GDM1 (cell line): ENCODE measurements at regions not wholly inside any gene's neighbourhood (a gene's known extent, or its start where the extent isn't known, plus 50 kb on each side); places are given as distances from the start of the nearest gene placed in this dataset.

Experiments used
- DNase-seq: peaks from one replicate; lab custom pipeline; 2025; lab: John Stamatoyannopoulos, UW

GRCh38 chr21:35938446-35938845 lies 121.9 kb downstream of the SETD4 start:
- no peak for DNase-seq

GRCh38 chr21:35933466-35933865 lies 126.9 kb downstream of the SETD4 start:
- peak; percentile 18 for DNase-seq

GRCh38 chr21:35932232-35932911 lies 128.0 kb downstream of the SETD4 start:
- peak; percentile 87 for DNase-seq

GRCh38 chr21:35929901-35930300 lies 130.4 kb downstream of the SETD4 start:
- no peak for DNase-seq

- no peak for DNase-seq
These were observed 133.1 kb downstream of the SETD4 start for GRCh38 chr21:35927262-35927661.

GRCh38 chr21:35926003-35926740 lies 134.2 kb downstream of the SETD4 start:
- no peak for DNase-seq

- DNase-seq = no peak
These were observed 134.8 kb downstream of the SETD4 start for GRCh38 chr21:35925497-35925896.

GRCh38 chr21:35924714-35925301 lies 135.5 kb downstream of the SETD4 start:
- no peak for DNase-seq

- no peak for DNase-seq
These were observed 136.4 kb downstream of the SETD4 start for GRCh38 chr21:35923971-35924370.

GRCh38 chr21:35922618-35923017 lies 137.7 kb downstream of the SETD4 start:
- no peak for DNase-seq

GRCh38 chr21:35921471-35921870 lies 138.9 kb downstream of the SETD4 start:
- no peak for DNase-seq

- no peak for DNase-seq
These were observed 139.9 kb downstream of the SETD4 start for GRCh38 chr21:35920436-35920835.

GRCh38 chr21:35915030-35915429 lies 145.3 kb downstream of the SETD4 start:
- DNase-seq = no peak

GRCh38 chr21:35911412-35912191 lies 148.7 kb downstream of the SETD4 start:
- DNase-seq = no peak

GRCh38 chr21:35909456-35910223 lies 150.7 kb downstream of the SETD4 start:
- no peak for DNase-seq

GRCh38 chr21:35908311-35909078 lies 151.8 kb downstream of the SETD4 start:
- no peak for DNase-seq

- DNase-seq = no peak
These were observed 153.7 kb downstream of the SETD4 start for GRCh38 chr21:35906586-35906985.

GRCh38 chr21:35905963-35906345 lies 154.4 kb downstream of the SETD4 start:
- no peak for DNase-seq

- no peak for DNase-seq
These were observed 155.0 kb downstream of the SETD4 start for GRCh38 chr21:35905096-35905962.

- no peak for DNase-seq
These were observed 159.8 kb downstream of the SETD4 start for GRCh38 chr21:35900539-35900938.
